Upper lobe of right lung (tissue), 1 donor: ENCODE measurements at regions not wholly inside any gene's neighbourhood (a gene's known extent, or its start where the extent isn't known, plus 50 kb on each side); places are given as distances from the start of the nearest gene placed in this dataset.

Experiments used
- ATAC-seq: fragments of 200-7000 bp; cut with Tn5 transposase; one replicate; pipeline ENCODE4 v1.9.1; 2020; ENCODE audit warnings: mild to moderate bottlenecking, moderate library complexity
- DNase-seq: peaks from one replicate; pipeline ENCODE4 v3.0.0-alpha.2; 2020
- H3K27ac ChIP-seq: fragments of 200-600 bp; one replicate; pipeline ENCODE4 v1.8.0; 2022
- H3K27me3 ChIP-seq: fragments of 200-600 bp; one replicate; pipeline ENCODE4 v1.8.0; 2022; ENCODE audit warnings: mild to moderate bottlenecking
- H3K36me3 ChIP-seq: fragments of 200-600 bp; one replicate; pipeline ENCODE4 v1.8.0; 2022
- H3K4me1 ChIP-seq: fragments of 200-600 bp; one replicate; pipeline ENCODE4 v1.8.0; 2022
- H3K4me3 ChIP-seq: fragments of 200-600 bp; one replicate; pipeline ENCODE4 v1.8.0; 2022; ENCODE audit warnings: mild to moderate bottlenecking
- H3K9me3 ChIP-seq: fragments of 200-600 bp; one replicate; pipeline ENCODE4 v1.8.0; 2022
- CTCF ChIP-seq: fragments of 200-600 bp; IDR thresholded peaks from one replicate; pipeline ENCODE4 v1.8.0; 2022; ENCODE audit warnings: antibody characterized with exemption
- intact Hi-C: fragments of 100-400 bp; cut with DNase I; formaldehyde crosslinking; loops from one replicate; pipeline ENCODE4 v1.11.0; 2022
- donor health status: DM: no; HTN: yes; CAD: no; lungs with severe emphysema.

GRCh38 chr5:74055486-74056106, 429.6 kb downstream of the ARHGEF28 start:
- Histone ChIP-seq H3K27ac (no peak overlapping the region), H3K27me3 (no peaks in the 10 kb centered on the region), H3K9me3 (no peaks in the 10 kb centered on the region), H3K4me1 (peaks cover 9% of the 10 kb centered on the region), H3K4me3 (no peak overlapping the region), H3K36me3 (no peaks in the 10 kb centered on the region)
- intact Hi-C loops = no loop called here
- DNase-seq (no peak), ATAC-seq (no peak)
- no peak for TF ChIP-seq CTCF

GRCh38 chr5:74054641-74055421, 428.8 kb downstream of the ARHGEF28 start:
- Histone ChIP-seq H3K27ac (no peak overlapping the region), H3K4me1 (peaks cover 9% of the 10 kb centered on the region), H3K27me3 (no peaks in the 10 kb centered on the region), H3K9me3 (no peaks in the 10 kb centered on the region), H3K36me3 (no peaks in the 10 kb centered on the region), H3K4me3 (no peak overlapping the region)
- intact Hi-C loops = no loop called here
- no peak for TF ChIP-seq CTCF
- no peak for ATAC-seq
- no peak for DNase-seq

- no peaks in the 10 kb centered on the region for H3K27me3 ChIP-seq
- intact Hi-C loops = no loop called here
Measured at GRCh38 chr5:74054139-74054538, 428.1 kb downstream of the ARHGEF28 start.

GRCh38 chr5:74052441-74053221, 426.6 kb downstream of the ARHGEF28 start:
- no peak for DNase-seq
- H3K27me3 ChIP-seq = no peaks in the 10 kb centered on the region
- H3K36me3 ChIP-seq = no peaks in the 10 kb centered on the region
- no peak for ATAC-seq
- H3K4me3 ChIP-seq = no peak overlapping the region
- intact Hi-C loops = no loop called here
- H3K27ac ChIP-seq = no peak overlapping the region
- TF ChIP-seq CTCF = no peak
- H3K9me3 ChIP-seq = no peaks in the 10 kb centered on the region
- peaks cover 9% of the 10 kb centered on the region for H3K4me1 ChIP-seq

More at GRCh38 chr5:74054139-74054538, 428.1 kb downstream of the ARHGEF28 start:
- Histone ChIP-seq H3K27ac (no peak overlapping the region), H3K4me1 (peaks cover 9% of the 10 kb centered on the region), H3K4me3 (no peak overlapping the region), H3K9me3 (no peaks in the 10 kb centered on the region), H3K36me3 (no peaks in the 10 kb centered on the region)
- ATAC-seq = no peak
- DNase-seq = no peak
- no peak for TF ChIP-seq CTCF

GRCh38 chr5:74051076-74051475, 425.1 kb downstream of the ARHGEF28 start:
- no peaks in the 10 kb centered on the region for H3K27me3 ChIP-seq
- H3K27ac ChIP-seq = no peak overlapping the region
- peaks cover 5% of the 10 kb centered on the region for H3K4me1 ChIP-seq
- H3K4me3 ChIP-seq = no peak overlapping the region
- no peaks in the 10 kb centered on the region for H3K9me3 ChIP-seq
- H3K36me3 ChIP-seq = no peaks in the 10 kb centered on the region
- no peak for DNase-seq
- ATAC-seq = no peak
- TF ChIP-seq CTCF = no peak
- intact Hi-C loops = no loop called here
